Upper lobe of right lung (tissue), 1 donor: ENCODE measurements at regions not wholly inside any gene's neighbourhood (a gene's known extent, or its start where the extent isn't known, plus 50 kb on each side); places are given as distances from the start of the nearest gene placed in this dataset.

Source experiments
- ATAC-seq: fragments of 200-7000 bp; cut with Tn5 transposase; one replicate; pipeline ENCODE4 v1.9.1; 2020; ENCODE audit warnings: mild to moderate bottlenecking, moderate library complexity
- DNase-seq: peaks from one replicate; pipeline ENCODE4 v3.0.0-alpha.2; 2020
- H3K27ac ChIP-seq: fragments of 200-600 bp; one replicate; pipeline ENCODE4 v1.8.0; 2022
- H3K27me3 ChIP-seq: fragments of 200-600 bp; one replicate; pipeline ENCODE4 v1.8.0; 2022; ENCODE audit warnings: mild to moderate bottlenecking
- H3K36me3 ChIP-seq: fragments of 200-600 bp; one replicate; pipeline ENCODE4 v1.8.0; 2022
- H3K4me1 ChIP-seq: fragments of 200-600 bp; one replicate; pipeline ENCODE4 v1.8.0; 2022
- H3K4me3 ChIP-seq: fragments of 200-600 bp; one replicate; pipeline ENCODE4 v1.8.0; 2022; ENCODE audit warnings: mild to moderate bottlenecking
- H3K9me3 ChIP-seq: fragments of 200-600 bp; one replicate; pipeline ENCODE4 v1.8.0; 2022
- intact Hi-C: fragments of 100-400 bp; cut with DNase I; formaldehyde crosslinking; loops from one replicate; pipeline ENCODE4 v1.11.0; 2022
- TF ChIP-seq, protein P1 (sequence below): fragments of 200-600 bp; IDR thresholded peaks from one replicate; pipeline ENCODE4 v1.8.0; 2022; ENCODE audit warnings: antibody characterized with exemption
- donor health status: DM: no; HTN: yes; CAD: no; lungs with severe emphysema.

DNA sequence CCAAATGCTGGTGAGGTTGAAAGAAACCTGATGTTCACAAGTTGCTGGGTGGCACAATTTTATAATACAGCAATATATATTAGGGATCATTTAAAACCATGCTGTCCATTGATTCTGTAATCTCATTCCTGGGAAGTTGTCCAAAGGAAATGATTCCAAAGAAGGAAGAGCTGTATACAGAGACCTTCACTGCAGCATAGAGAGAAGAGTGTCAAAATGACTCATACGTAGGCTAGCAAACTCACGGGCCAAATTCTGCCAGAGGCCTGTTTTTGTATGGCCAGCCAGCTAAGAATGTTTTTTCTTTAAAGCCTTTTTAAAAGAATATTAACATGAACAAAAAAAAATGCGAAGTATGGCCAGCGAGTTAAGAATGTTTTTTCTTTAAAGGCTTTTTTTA, 69.2 kb upstream of the MED13L start:
- Histone ChIP-seq H3K4me1 (no peaks in the 10 kb centered on the region), H3K9me3 (no peaks in the 10 kb centered on the region), H3K27me3 (no peaks in the 10 kb centered on the region), H3K27ac (no peak overlapping the region), H3K4me3 (no peak overlapping the region), H3K36me3 (no peaks in the 10 kb centered on the region)
- TF ChIP-seq, protein P1, sequence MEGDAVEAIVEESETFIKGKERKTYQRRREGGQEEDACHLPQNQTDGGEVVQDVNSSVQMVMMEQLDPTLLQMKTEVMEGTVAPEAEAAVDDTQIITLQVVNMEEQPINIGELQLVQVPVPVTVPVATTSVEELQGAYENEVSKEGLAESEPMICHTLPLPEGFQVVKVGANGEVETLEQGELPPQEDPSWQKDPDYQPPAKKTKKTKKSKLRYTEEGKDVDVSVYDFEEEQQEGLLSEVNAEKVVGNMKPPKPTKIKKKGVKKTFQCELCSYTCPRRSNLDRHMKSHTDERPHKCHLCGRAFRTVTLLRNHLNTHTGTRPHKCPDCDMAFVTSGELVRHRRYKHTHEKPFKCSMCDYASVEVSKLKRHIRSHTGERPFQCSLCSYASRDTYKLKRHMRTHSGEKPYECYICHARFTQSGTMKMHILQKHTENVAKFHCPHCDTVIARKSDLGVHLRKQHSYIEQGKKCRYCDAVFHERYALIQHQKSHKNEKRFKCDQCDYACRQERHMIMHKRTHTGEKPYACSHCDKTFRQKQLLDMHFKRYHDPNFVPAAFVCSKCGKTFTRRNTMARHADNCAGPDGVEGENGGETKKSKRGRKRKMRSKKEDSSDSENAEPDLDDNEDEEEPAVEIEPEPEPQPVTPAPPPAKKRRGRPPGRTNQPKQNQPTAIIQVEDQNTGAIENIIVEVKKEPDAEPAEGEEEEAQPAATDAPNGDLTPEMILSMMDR, result no peak
- ATAC-seq (no peak), DNase-seq (no peak)
- intact Hi-C loops, result no loop called here

DNA sequence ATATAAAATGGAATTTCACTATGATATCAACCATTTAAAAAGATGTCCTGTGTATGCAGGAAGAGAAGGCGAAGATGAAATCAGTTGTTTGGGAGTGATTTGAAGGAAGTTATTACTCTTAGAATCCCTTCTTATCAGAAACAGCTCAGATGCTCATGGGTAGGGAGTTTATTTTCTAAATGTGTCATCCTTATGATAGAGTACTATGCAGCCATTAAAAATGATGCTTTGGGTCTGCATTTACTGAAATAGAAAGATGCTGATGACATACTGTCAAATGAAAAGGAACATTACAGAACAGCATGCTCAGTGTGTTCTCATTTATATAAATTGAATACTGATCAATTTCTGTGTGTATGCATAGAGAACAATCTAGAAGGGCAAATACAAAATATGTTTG, 69.8 kb upstream of the MED13L start:
- H3K27ac ChIP-seq, result no peak overlapping the region
- TF ChIP-seq, protein P1, result no peak
- DNase-seq (no peak), ATAC-seq (no peak)
- no peak overlapping the region for H3K4me3 ChIP-seq
- no peaks in the 10 kb centered on the region for H3K36me3 ChIP-seq
- intact Hi-C loops, result no loop called here
- no peaks in the 10 kb centered on the region for H3K4me1 ChIP-seq
- H3K27me3 ChIP-seq, result no peaks in the 10 kb centered on the region
- no peaks in the 10 kb centered on the region for H3K9me3 ChIP-seq

DNA sequence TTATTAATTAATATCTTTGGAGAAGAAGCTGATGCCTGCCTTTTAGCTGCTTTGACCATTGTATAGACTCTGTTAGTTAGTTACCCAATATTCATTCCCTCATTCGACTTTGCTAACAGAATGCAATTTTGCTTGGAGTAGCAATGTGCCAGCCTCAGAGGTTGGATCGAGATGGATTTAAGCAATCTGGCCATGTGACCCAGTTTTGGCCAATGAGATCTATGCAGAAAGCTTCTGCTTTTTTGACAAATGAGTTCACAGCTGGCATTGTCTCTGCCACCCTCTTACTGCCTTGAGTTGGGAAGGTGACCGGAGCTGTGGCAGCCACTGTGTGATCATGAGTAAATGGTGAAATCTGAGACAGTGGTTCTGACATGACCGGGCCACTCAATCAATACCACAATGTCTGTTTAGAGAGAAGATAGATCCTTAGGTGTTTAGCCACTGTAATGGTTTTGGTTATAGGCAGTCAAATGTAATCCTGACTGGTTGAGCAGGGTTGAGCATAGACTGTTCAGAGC, 74.9 kb upstream of the MED13L start:
- H3K36me3 ChIP-seq, result no peaks in the 10 kb centered on the region
- no peaks in the 10 kb centered on the region for H3K9me3 ChIP-seq
- ATAC-seq, result no peak
- DNase-seq, result no peak
- no peaks in the 10 kb centered on the region for H3K4me1 ChIP-seq
- no peaks in the 10 kb centered on the region for H3K27me3 ChIP-seq
- H3K4me3 ChIP-seq, result no peak overlapping the region
- H3K27ac ChIP-seq, result no peak overlapping the region
- intact Hi-C loops, result no loop called here
- TF ChIP-seq, protein P1, result no peak

DNA sequence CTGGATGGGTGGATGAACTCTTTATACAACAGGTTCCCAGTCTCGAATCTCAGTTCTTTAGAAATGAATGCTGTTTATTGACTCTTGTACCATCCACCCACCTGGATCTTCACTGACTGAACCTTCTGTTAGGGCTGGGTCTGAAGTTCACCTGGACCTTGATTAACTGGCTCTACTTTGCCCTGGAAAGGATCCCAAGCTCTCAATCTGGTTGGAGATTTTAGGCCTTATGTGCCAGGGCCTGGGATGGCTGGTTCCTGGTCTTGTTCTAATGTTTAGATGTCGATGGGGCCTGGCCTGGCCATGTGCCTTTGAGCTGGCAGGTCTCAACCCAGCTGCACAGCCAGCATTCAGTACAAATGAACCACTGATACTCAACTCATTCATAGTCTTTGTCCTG, 76.5 kb upstream of the MED13L start:
- TF ChIP-seq, protein P1, result no peak
- Histone ChIP-seq H3K27me3 (no peaks in the 10 kb centered on the region), H3K9me3 (no peaks in the 10 kb centered on the region), H3K4me1 (peaks cover 8% of the 10 kb centered on the region), H3K36me3 (no peaks in the 10 kb centered on the region), H3K4me3 (no peak overlapping the region), H3K27ac (no peak overlapping the region)
- intact Hi-C loops, result no loop called here
- ATAC-seq (no peak), DNase-seq (peak; percentile 18)

DNA sequence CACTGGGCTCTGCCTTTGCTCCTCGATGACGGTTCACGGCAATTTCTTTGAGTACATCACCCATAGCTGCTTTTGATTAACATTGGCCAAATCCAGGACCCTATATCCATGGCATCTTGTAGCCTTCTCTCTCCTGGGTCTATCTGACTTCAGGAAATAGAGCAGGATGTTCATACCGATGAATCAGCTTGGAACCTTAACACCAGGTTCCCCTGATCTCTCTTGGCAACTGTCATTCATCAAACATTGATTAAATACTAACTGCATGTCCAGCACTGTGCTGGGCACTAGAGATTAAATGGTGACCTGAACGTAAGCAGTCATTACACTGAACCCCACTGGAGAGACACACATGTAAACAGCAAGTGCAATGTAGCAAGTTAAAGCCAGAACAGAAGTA, 77.0 kb upstream of the MED13L start:
- ATAC-seq (no peak), DNase-seq (no peak)
- no peak overlapping the region for H3K4me3 ChIP-seq
- peaks cover 11% of the 10 kb centered on the region for H3K4me1 ChIP-seq
- H3K36me3 ChIP-seq, result no peaks in the 10 kb centered on the region
- intact Hi-C loops, result no loop called here
- no peaks in the 10 kb centered on the region for H3K27me3 ChIP-seq
- TF ChIP-seq, protein P1, result no peak
- no peak overlapping the region for H3K27ac ChIP-seq
- H3K9me3 ChIP-seq, result no peaks in the 10 kb centered on the region
